AG04450 (cell line): ENCODE measurements at regions not wholly inside any gene's neighbourhood (a gene's known extent, or its start where the extent isn't known, plus 50 kb on each side); places are given as distances from the start of the nearest gene placed in this dataset.
"Not testable (repeated sequence)": the region's sequence is repeated elsewhere in the genome, so short reads cannot be mapped to it uniquely, and the experiment has no call there.

Source experiments
- CTCF ChIA-PET: fragments of 300-600, 350-600 bp; formaldehyde crosslinking; extraction: SDS; loops from one replicate; lab custom pipeline; 2022; ENCODE audit warnings: antibody characterized with exemption, inconsistent platforms; lab: Charles Lee
- POLR2A ChIA-PET: fragments of 350-600 bp; formaldehyde crosslinking; extraction: SDS; loops from one replicate; lab custom pipeline; 2021; ENCODE audit warnings: antibody characterized with exemption, inconsistent platforms; lab: Yijun Ruan, JAX
- DNase-seq: peaks from one replicate; pipeline ENCODE4 v3.0.0-alpha.2; 2011; ENCODE audit warnings: low read depth, low spot score
- H3K27ac ChIP-seq: one replicate; pipeline ENCODE4 v1.5.1; 2012; ENCODE audit warnings: low read depth, low read length, control low read depth
- H3K27me3 ChIP-seq: one replicate; pipeline ENCODE4 v1.6.0; 2012; ENCODE audit warnings: low read length; ENCODE audit not compliant: control insufficient read depth, insufficient read depth
- H3K4me3 ChIP-seq: 2 replicates; pipeline ENCODE4 v1.5.1; 2011; ENCODE audit warnings: mild to moderate bottlenecking, low read depth, low read length, control low read depth
- H3K9me3 ChIP-seq: 2 replicates; pipeline ENCODE4 v1.5.1; 2012; ENCODE audit warnings: low read length; ENCODE audit not compliant: control insufficient read depth, insufficient read depth
- CTCF ChIP-seq: IDR thresholded peaks from 2 replicates; pipeline ENCODE4 v1.5.1; 2011; ENCODE audit warnings: low read depth, low read length, control low read depth, inconsistent platforms

DNA sequence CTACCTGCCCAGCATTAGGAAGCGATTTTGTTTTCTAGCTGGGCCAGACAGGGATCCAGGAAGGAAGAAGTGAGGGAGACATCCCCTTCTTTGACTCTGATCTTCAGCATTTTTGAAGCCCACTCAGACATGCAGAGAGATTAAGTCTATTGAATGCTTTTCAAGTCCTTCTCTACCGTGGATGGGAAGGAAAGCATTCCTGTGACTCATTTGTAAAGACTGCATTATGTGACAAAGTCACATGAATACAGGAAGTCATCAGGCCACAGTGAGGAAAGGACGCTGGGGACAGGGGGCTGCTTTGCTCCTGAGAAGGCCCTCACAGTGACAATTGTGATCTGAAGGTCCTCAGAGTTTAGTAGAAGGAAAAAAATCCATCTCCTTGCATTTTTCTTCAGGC is 67.4 kb upstream of the GBA3 start:
- no peak for DNase-seq

DNA sequence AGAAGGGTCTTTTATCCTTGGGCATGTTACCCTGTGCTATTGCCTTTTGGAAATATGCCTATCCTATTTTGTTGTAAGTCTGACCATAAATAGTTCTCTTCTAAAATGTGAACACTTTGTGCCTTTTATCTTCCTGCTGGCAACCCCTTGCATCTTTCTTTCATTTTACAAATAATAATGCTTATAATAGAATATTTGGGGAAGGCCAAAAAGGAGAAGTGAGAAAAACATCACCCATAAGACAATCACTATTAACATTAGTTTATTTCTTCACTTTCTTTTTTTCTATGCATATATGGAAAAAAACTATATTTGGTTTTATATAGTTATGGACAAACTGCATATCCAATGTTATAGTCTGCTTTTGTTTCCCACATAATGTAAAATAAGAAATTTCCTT is 64.9 kb upstream of the GBA3 start:
- DNase-seq, CTCF ChIA-PET, H3K27me3 ChIP-seq, H3K27ac ChIP-seq, H3K4me3 ChIP-seq, POLR2A ChIA-PET, H3K9me3 ChIP-seq: not testable (repeated sequence)

More for the DNA sequence above, 67.4 kb upstream of the GBA3 start:
- Histone ChIP-seq H3K9me3 (no peaks in the 10 kb centered on the region; the same call in 1 of the 2 replicates), H3K27ac (no peak overlapping the region), H3K27me3 (no peaks in the 10 kb centered on the region), H3K4me3 (no peak overlapping the region)
- no peak for TF ChIP-seq CTCF
- CTCF ChIA-PET: interaction anchor here (0.8 to 1.0 kb wide), 2 partner anchors 213 to 236 kb away, joined by 3 to 4 read pairs; no protein-coding TSS in a partner anchor
- POLR2A ChIA-PET: no interaction called here

- DNase-seq, H3K27me3 ChIP-seq, CTCF ChIA-PET, H3K9me3 ChIP-seq, H3K27ac ChIP-seq, POLR2A ChIA-PET, H3K4me3 ChIP-seq: not testable (repeated sequence)
Measured at GRCh38 chr4:22630161-22630975, 62.4 kb upstream of the GBA3 start.

DNA sequence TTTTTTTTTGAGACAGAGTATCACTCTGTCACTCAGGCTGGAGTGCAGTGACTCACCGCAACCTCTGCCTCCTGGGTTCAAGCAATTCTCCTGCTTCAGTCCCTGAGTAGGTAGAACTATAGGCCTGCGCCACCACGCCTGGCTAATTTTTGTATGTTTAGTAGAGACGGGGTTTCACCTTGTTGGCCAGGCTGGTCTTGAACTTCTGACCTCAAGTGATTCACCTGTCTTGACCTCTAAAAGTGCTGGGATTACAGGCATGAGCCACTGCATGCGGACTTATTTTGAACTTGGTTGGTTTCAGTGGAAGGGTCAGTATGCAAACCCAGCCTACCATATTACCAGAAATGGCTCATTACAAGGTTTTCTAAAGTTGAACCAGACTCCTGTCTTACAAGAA is 61.6 kb upstream of the GBA3 start:
- H3K27me3 ChIP-seq, H3K4me3 ChIP-seq, H3K27ac ChIP-seq, POLR2A ChIA-PET, H3K9me3 ChIP-seq, DNase-seq, CTCF ChIA-PET: not testable (repeated sequence)

DNA sequence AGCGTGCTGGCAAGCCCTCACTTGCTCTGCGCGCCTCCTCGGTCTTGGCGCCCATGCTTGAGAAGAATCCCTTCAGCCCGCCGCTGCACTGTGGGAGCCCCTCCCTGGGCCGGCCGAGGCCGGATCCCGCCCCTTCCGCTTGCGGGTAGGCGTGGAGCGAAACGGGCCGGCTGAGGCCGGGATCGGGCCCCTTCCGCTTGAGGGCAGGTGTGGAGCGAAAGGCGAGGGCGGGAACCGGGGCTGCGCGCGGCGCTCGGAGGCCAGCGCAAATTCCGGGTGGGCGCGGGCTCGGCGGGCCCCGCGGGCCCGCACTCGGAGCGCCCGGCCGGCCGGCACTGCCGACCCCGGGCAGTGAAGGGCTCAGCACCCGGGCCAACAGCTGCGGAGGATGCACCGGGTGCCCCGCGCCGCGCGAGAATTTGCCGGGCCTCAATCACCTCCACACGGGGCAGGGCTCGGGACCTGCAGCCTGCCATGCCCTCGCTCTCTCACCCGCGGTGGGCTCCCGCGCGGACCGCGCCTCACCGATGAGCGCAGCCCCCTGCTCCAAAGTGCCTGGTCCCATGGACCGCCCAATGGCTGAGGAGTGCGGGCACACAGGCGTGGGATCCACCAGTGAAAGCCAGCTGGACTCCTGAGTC is 58.1 kb upstream of the GBA3 start:
- no peak overlapping the region for H3K4me3 ChIP-seq
- no peaks in the 10 kb centered on the region for H3K27me3 ChIP-seq
- no peak for TF ChIP-seq CTCF
- DNase-seq: no peak
- POLR2A ChIA-PET: no interaction called here
- CTCF ChIA-PET: no interaction called here
- H3K9me3 ChIP-seq: peaks cover 8% of the 10 kb centered on the region; the same call in 1 of the 2 replicates
- no peak overlapping the region for H3K27ac ChIP-seq

- H3K4me3 ChIP-seq, DNase-seq, H3K27ac ChIP-seq, H3K9me3 ChIP-seq, CTCF ChIA-PET, H3K27me3 ChIP-seq, POLR2A ChIA-PET: not testable (repeated sequence)
Measured at GRCh38 chr4:22635182-22635549, 57.6 kb upstream of the GBA3 start.

GRCh38 chr4:22635692-22636091 is 57.0 kb upstream of the GBA3 start:
- H3K27me3 ChIP-seq: no peaks in the 10 kb centered on the region
- ChIA-PET CTCF (no interaction called here), POLR2A (no interaction called here)
- peaks cover 8% of the 10 kb centered on the region; the same call in 1 of the 2 replicates for H3K9me3 ChIP-seq
- no peak for DNase-seq
- H3K27ac ChIP-seq: no peak overlapping the region
- no peak overlapping the region for H3K4me3 ChIP-seq
- TF ChIP-seq CTCF: no peak
